Activated CD4-positive, alpha-beta memory T cell treated with anti-CD3 and anti-CD28 coated beads for 36 hours (primary cell): ENCODE measurements at regions not wholly inside any gene's neighbourhood (a gene's known extent, or its start where the extent isn't known, plus 50 kb on each side); places are given as distances from the start of the nearest gene placed in this dataset.

ENCODE experiments used
- CTCF ChIA-PET: fragments of 350-600 bp; sonication (Branson Sonifier 250); formaldehyde crosslinking; loops from one replicate; lab custom pipeline; 2021; ENCODE audit warnings: antibody characterized with exemption, inconsistent platforms; lab: Charles Lee
- POLR2A ChIA-PET: fragments of 350-600 bp; sonication (Branson Sonifier 250); formaldehyde crosslinking; loops from one replicate; lab custom pipeline; 2021; ENCODE audit warnings: antibody characterized with exemption; lab: Charles Lee
- DNase-seq: peaks from one replicate; pipeline ENCODE4 v3.0.0-alpha.2; 2020
- H3K27ac Mint-ChIP-seq: one replicate; pipeline ENCODE4 v1.8.0; 2021; ENCODE audit warnings: mixed read lengths
- H3K27me3 Mint-ChIP-seq: one replicate; pipeline ENCODE4 v1.8.0; 2021; ENCODE audit warnings: mixed read lengths
- H3K36me3 Mint-ChIP-seq: one replicate; pipeline ENCODE4 v1.8.0; 2021; ENCODE audit warnings: mixed read lengths
- H3K4me1 Mint-ChIP-seq: one replicate; pipeline ENCODE4 v1.8.0; 2021; ENCODE audit warnings: low read depth, mixed read lengths
- H3K4me3 Mint-ChIP-seq: one replicate; pipeline ENCODE4 v1.8.0; 2021; ENCODE audit warnings: mild to moderate bottlenecking, mixed read lengths
- H3K9me3 Mint-ChIP-seq: one replicate; pipeline ENCODE4 v1.8.0; 2021; ENCODE audit warnings: mixed read lengths
- intact Hi-C: fragments of 100-400 bp; cut with micrococcal nuclease; formaldehyde crosslinking; loops from one replicate; pipeline ENCODE4 v1.15.1; 2023

- intact Hi-C loops, result no loop called here
- Mint-ChIP-seq H3K36me3 (no peaks in the 10 kb centered on the region), H3K4me1 (no peaks in the 10 kb centered on the region), H3K27me3 (no peaks in the 10 kb centered on the region), H3K9me3 (no peaks in the 10 kb centered on the region), H3K27ac (no peak overlapping the region), H3K4me3 (no peak overlapping the region)
- ChIA-PET POLR2A (no interaction called here), CTCF (no interaction called here)
- DNase-seq, result no peak
Measured at GRCh38 chr11:115892016-115892415, 387.8 kb upstream of the CADM1 start.

GRCh38 chr11:115891581-115891980 is 387.4 kb upstream of the CADM1 start:
- DNase-seq, result no peak
- no peaks in the 10 kb centered on the region for H3K9me3 Mint-ChIP-seq
- H3K27me3 Mint-ChIP-seq, result no peaks in the 10 kb centered on the region
- CTCF ChIA-PET, result no interaction called here
- intact Hi-C loops, result no loop called here
- POLR2A ChIA-PET, result no interaction called here
- no peak overlapping the region for H3K4me3 Mint-ChIP-seq
- no peak overlapping the region for H3K27ac Mint-ChIP-seq
- H3K4me1 Mint-ChIP-seq, result no peaks in the 10 kb centered on the region
- H3K36me3 Mint-ChIP-seq, result no peaks in the 10 kb centered on the region

GRCh38 chr11:115890500-115890899 is 386.3 kb upstream of the CADM1 start:
- Mint-ChIP-seq H3K27ac (no peak overlapping the region), H3K36me3 (no peaks in the 10 kb centered on the region), H3K4me3 (no peak overlapping the region), H3K4me1 (no peaks in the 10 kb centered on the region), H3K27me3 (no peaks in the 10 kb centered on the region), H3K9me3 (no peaks in the 10 kb centered on the region)
- CTCF ChIA-PET, result no interaction called here
- no peak for DNase-seq
- intact Hi-C loops, result no loop called here
- POLR2A ChIA-PET, result no interaction called here

DNA sequence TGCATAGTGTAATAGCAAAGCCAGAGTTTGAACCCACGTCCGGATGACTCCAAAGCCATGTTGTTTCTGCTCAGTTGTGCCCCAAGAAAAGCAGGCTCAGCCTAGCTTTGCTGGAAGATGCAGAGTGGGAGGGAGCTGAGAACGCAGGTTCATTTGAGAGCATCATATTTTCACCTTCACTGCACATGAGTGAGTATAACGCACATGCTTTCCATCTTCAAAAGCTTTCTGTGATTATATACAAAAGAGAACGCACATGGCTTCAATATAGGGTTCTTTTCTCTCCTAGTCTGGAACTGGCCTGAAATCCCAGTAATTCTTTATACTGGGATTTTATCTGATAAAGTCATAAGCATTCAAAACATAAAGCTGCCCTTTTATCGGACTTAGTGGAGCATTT is 385.5 kb upstream of the CADM1 start:
- ChIA-PET CTCF (no interaction called here), POLR2A (no interaction called here)
- Mint-ChIP-seq H3K4me1 (no peaks in the 10 kb centered on the region), H3K4me3 (no peak overlapping the region), H3K36me3 (no peaks in the 10 kb centered on the region), H3K27me3 (no peaks in the 10 kb centered on the region), H3K27ac (no peak overlapping the region), H3K9me3 (no peaks in the 10 kb centered on the region)
- DNase-seq, result no peak
- intact Hi-C loops, result no loop called here

GRCh38 chr11:115887727-115888126 is 383.5 kb upstream of the CADM1 start:
- Mint-ChIP-seq H3K27me3 (no peaks in the 10 kb centered on the region), H3K9me3 (no peaks in the 10 kb centered on the region), H3K36me3 (no peaks in the 10 kb centered on the region), H3K4me3 (no peak overlapping the region), H3K4me1 (no peaks in the 10 kb centered on the region), H3K27ac (no peak overlapping the region)
- intact Hi-C loops, result no loop called here
- CTCF ChIA-PET, result interaction anchor here (1.2 kb wide), 1 partner anchor 11 kb away, joined by 5 read pairs; no protein-coding TSS in a partner anchor
- POLR2A ChIA-PET, result no interaction called here
- no peak for DNase-seq

- Mint-ChIP-seq H3K9me3 (no peaks in the 10 kb centered on the region), H3K4me3 (no peak overlapping the region), H3K27me3 (no peaks in the 10 kb centered on the region), H3K4me1 (no peaks in the 10 kb centered on the region), H3K27ac (no peak overlapping the region), H3K36me3 (no peaks in the 10 kb centered on the region)
- DNase-seq, result no peak
- intact Hi-C loops, result no loop called here
- CTCF ChIA-PET, result interaction anchor here (1.2 kb wide), 1 partner anchor 11 kb away, joined by 5 read pairs; no protein-coding TSS in a partner anchor
- POLR2A ChIA-PET, result no interaction called here
Measured at GRCh38 chr11:115887316-115887715, 383.1 kb upstream of the CADM1 start.

GRCh38 chr11:115886422-115886733 is 382.2 kb upstream of the CADM1 start:
- no peaks in the 10 kb centered on the region for H3K27me3 Mint-ChIP-seq
- ChIA-PET CTCF (no interaction called here), POLR2A (no interaction called here)
- DNase-seq, result no peak
- H3K4me3 Mint-ChIP-seq, result no peak overlapping the region
- no peak overlapping the region for H3K27ac Mint-ChIP-seq
- intact Hi-C loops, result no loop called here
- H3K36me3 Mint-ChIP-seq, result peaks cover 2% of the 10 kb centered on the region
- H3K4me1 Mint-ChIP-seq, result no peaks in the 10 kb centered on the region
- H3K9me3 Mint-ChIP-seq, result peaks cover 7% of the 10 kb centered on the region

- POLR2A ChIA-PET, result no interaction called here
- Mint-ChIP-seq H3K4me1 (no peaks in the 10 kb centered on the region), H3K9me3 (peaks cover 9% of the 10 kb centered on the region), H3K27ac (no peak overlapping the region), H3K4me3 (no peak overlapping the region), H3K27me3 (no peaks in the 10 kb centered on the region), H3K36me3 (peaks cover 2% of the 10 kb centered on the region)
- CTCF ChIA-PET, result no interaction called here
- no peak for DNase-seq
- intact Hi-C loops, result no loop called here
Measured at GRCh38 chr11:115885535-115886421, 381.6 kb upstream of the CADM1 start.

GRCh38 chr11:115884800-115885534 is 380.8 kb upstream of the CADM1 start:
- ChIA-PET CTCF (no interaction called here), POLR2A (no interaction called here)
- Mint-ChIP-seq H3K27ac (no peak overlapping the region), H3K4me3 (no peak overlapping the region), H3K4me1 (no peaks in the 10 kb centered on the region), H3K9me3 (peaks cover 16% of the 10 kb centered on the region), H3K36me3 (peaks cover 2% of the 10 kb centered on the region), H3K27me3 (no peaks in the 10 kb centered on the region)
- intact Hi-C loops, result no loop called here
- no peak for DNase-seq

GRCh38 chr11:115874843-115875242 is 370.6 kb upstream of the CADM1 start:
- peaks cover 2% of the 10 kb centered on the region for H3K27me3 Mint-ChIP-seq
- H3K27ac Mint-ChIP-seq, result no peak overlapping the region
- intact Hi-C loops, result no loop called here
- no peak overlapping the region for H3K4me3 Mint-ChIP-seq
- ChIA-PET POLR2A (interaction anchor here (0.5 kb wide), 1 partner anchor 205 kb away, joined by 3 read pairs; no protein-coding TSS in a partner anchor), CTCF (no interaction called here)
- no peaks in the 10 kb centered on the region for H3K36me3 Mint-ChIP-seq
- H3K4me1 Mint-ChIP-seq, result no peaks in the 10 kb centered on the region
- no peak for DNase-seq
- no peaks in the 10 kb centered on the region for H3K9me3 Mint-ChIP-seq

- H3K27ac Mint-ChIP-seq, result no peak overlapping the region
- CTCF ChIA-PET, result no interaction called here
- no peak for DNase-seq
- H3K27me3 Mint-ChIP-seq, result peaks cover 2% of the 10 kb centered on the region
- H3K9me3 Mint-ChIP-seq, result peaks cover 6% of the 10 kb centered on the region
- H3K36me3 Mint-ChIP-seq, result no peaks in the 10 kb centered on the region
- no peak overlapping the region for H3K4me3 Mint-ChIP-seq
- H3K4me1 Mint-ChIP-seq, result no peaks in the 10 kb centered on the region
- intact Hi-C loops, result no loop called here
- POLR2A ChIA-PET, result no interaction called here
Measured at GRCh38 chr11:115873813-115874212, 369.6 kb upstream of the CADM1 start.

GRCh38 chr11:115872416-115872815 is 368.2 kb upstream of the CADM1 start:
- intact Hi-C loops, result no loop called here
- ChIA-PET POLR2A (no interaction called here), CTCF (no interaction called here)
- Mint-ChIP-seq H3K4me3 (no peak overlapping the region), H3K27me3 (peaks cover 2% of the 10 kb centered on the region), H3K9me3 (peaks cover 6% of the 10 kb centered on the region), H3K27ac (no peak overlapping the region), H3K4me1 (no peaks in the 10 kb centered on the region), H3K36me3 (no peaks in the 10 kb centered on the region)
- no peak for DNase-seq
